A673 (cell line): ENCODE measurements at regions not wholly inside any gene's neighbourhood (a gene's known extent, or its start where the extent isn't known, plus 50 kb on each side); places are given as distances from the start of the nearest gene placed in this dataset.

Experiments used
- BruUV-seq: library from RNA; stranded (reverse); fragments of 400-500 nt; replicated peaks from 2 replicates; lab custom pipeline; 2021; lab: Mats Ljungman, UMichigan
- CTCF ChIA-PET: fragments of 300-600 bp; sonication (Branson Sonifier 250); formaldehyde crosslinking; loops from one replicate; lab custom pipeline; 2022; ENCODE audit warnings: antibody characterized with exemption; lab: Charles Lee
- POLR2A ChIA-PET: fragments of 300-600 bp; sonication (Branson Sonifier 250); formaldehyde crosslinking; loops from one replicate; lab custom pipeline; 2022; ENCODE audit warnings: antibody characterized with exemption; ENCODE audit not compliant: low non-redundant PET; lab: Charles Lee
- DNase-seq: peaks from one replicate; pipeline ENCODE4 v3.0.0-alpha.2; 2015; ENCODE audit warnings: low spot score
- H3K27ac ChIP-seq: fragments of 200-600 bp; sonication (generic); 2 replicates; pipeline ENCODE4 v1.5.1; 2016; ENCODE audit warnings: mixed run types, low read depth, mild to moderate bottlenecking, mixed read lengths, antibody characterized with exemption, low read length; ENCODE audit not compliant: poor library complexity, severe bottlenecking
- H3K27me3 ChIP-seq: fragments of 200-600 bp; sonication (generic); replicated peaks from 2 replicates; pipeline ENCODE4 v1.6.1; 2017; ENCODE audit warnings: mixed run types, low read depth, mild to moderate bottlenecking, mixed read lengths, antibody characterized with exemption, low read length; ENCODE audit not compliant: insufficient read depth, poor library complexity
- H3K36me3 ChIP-seq: fragments of 200-600 bp; sonication (generic); 2 replicates; pipeline ENCODE4 v1.6.1; 2016; ENCODE audit warnings: mixed run types, mild to moderate bottlenecking, mixed read lengths, antibody characterized with exemption, low read length; ENCODE audit not compliant: insufficient read depth, poor library complexity, severe bottlenecking
- H3K4me1 ChIP-seq: fragments of 200-600 bp; sonication (generic); 2 replicates; pipeline ENCODE4 v1.6.1; 2017; ENCODE audit warnings: mixed run types, mild to moderate bottlenecking, mixed read lengths, antibody characterized with exemption, low read length; ENCODE audit not compliant: insufficient read depth, poor library complexity, severe bottlenecking
- H3K4me3 ChIP-seq: fragments of 200-600 bp; sonication (generic); 2 replicates; pipeline ENCODE4 v1.5.1; 2016; ENCODE audit warnings: low read depth, mixed run types, mild to moderate bottlenecking, mixed read lengths, low read length; ENCODE audit not compliant: poor library complexity, severe bottlenecking
- H3K9me3 ChIP-seq: fragments of 200-600 bp; sonication (generic); 2 replicates; pipeline ENCODE4 v1.6.1; 2016; ENCODE audit warnings: mixed run types, low read depth, mild to moderate bottlenecking, mixed read lengths, antibody characterized with exemption, low read length; ENCODE audit not compliant: poor library complexity, severe bottlenecking
- CTCF ChIP-seq: fragments of 300-800, 200-600 bp; sonication (generic); conservative IDR thresholded peaks from 2 replicates; pipeline ENCODE4 v1.5.1; 2017; ENCODE audit warnings: low read depth, mild to moderate bottlenecking, antibody characterized with exemption, low read length, moderate library complexity, mixed read lengths
- EZH2 ChIP-seq: fragments of 200-600 bp; sonication (generic); IDR thresholded peaks from 2 replicates; pipeline ENCODE4 v1.6.1; 2017; ENCODE audit warnings: borderline replicate concordance, low read depth, mild to moderate bottlenecking, mixed read lengths, antibody characterized with exemption, low read length; ENCODE audit not compliant: poor library complexity, severe bottlenecking
- intact Hi-C: fragments of 100-400 bp; cut with micrococcal nuclease; formaldehyde crosslinking; loops from one replicate; pipeline ENCODE4 v1.10.0; 2022; ENCODE audit not compliant: unreplicated experiment

- POLR2A ChIA-PET: no interaction called here
Measured at GRCh38 chr16:16828913-16829398, 450.0 kb downstream of the NPIPA7 start.

GRCh38 chr16:16830401-16830800 is 451.5 kb downstream of the NPIPA7 start:
- Histone ChIP-seq H3K27me3 (no peaks in the 10 kb centered on the region), H3K36me3 (no peaks in the 10 kb centered on the region), H3K4me1 (no peaks in the 10 kb centered on the region), H3K4me3 (no peak overlapping the region), H3K27ac (no peak overlapping the region), H3K9me3 (peaks cover 4% of the 10 kb centered on the region)
- no peak for TF ChIP-seq EZH2
- TF ChIP-seq CTCF: no peak
- intact Hi-C loops: no loop called here
- ChIA-PET CTCF (no interaction called here), POLR2A (interaction anchor here (0.5 kb wide), 1 partner anchor 37 kb away, joined by 10 read pairs; no protein-coding TSS in a partner anchor)
- no TSS peak for BruUV-seq
- no peak for DNase-seq

More at GRCh38 chr16:16828913-16829398, 450.0 kb downstream of the NPIPA7 start:
- Histone ChIP-seq H3K4me1 (no peaks in the 10 kb centered on the region), H3K27me3 (no peaks in the 10 kb centered on the region), H3K4me3 (no peak overlapping the region), H3K27ac (no peak overlapping the region), H3K9me3 (no peaks in the 10 kb centered on the region), H3K36me3 (no peaks in the 10 kb centered on the region)
- intact Hi-C loops: no loop called here
- no peak for TF ChIP-seq CTCF
- no peak for TF ChIP-seq EZH2
- CTCF ChIA-PET: no interaction called here
- no peak for DNase-seq
- BruUV-seq: no TSS peak

GRCh38 chr16:16830973-16831372 is 452.0 kb downstream of the NPIPA7 start:
- DNase-seq: no peak
- ChIA-PET POLR2A (no interaction called here), CTCF (no interaction called here)
- Histone ChIP-seq H3K27me3 (no peaks in the 10 kb centered on the region), H3K36me3 (no peaks in the 10 kb centered on the region), H3K27ac (no peak overlapping the region), H3K9me3 (peaks cover 4% of the 10 kb centered on the region), H3K4me1 (no peaks in the 10 kb centered on the region), H3K4me3 (no peak overlapping the region)
- intact Hi-C loops: no loop called here
- BruUV-seq: no TSS peak
- TF ChIP-seq EZH2 (no peak), CTCF (no peak)
